GM19035 (cell line): ENCODE measurements at regions not wholly inside any gene's neighbourhood (a gene's known extent, or its start where the extent isn't known, plus 50 kb on each side); places are given as distances from the start of the nearest gene placed in this dataset.
"Not testable (repeated sequence)": the region's sequence is repeated elsewhere in the genome, so short reads cannot be mapped to it uniquely, and the experiment has no call there.

Experiments used
- ATAC-seq: cut with Tn5 transposase; IDR thresholded peaks from one replicate; pipeline ENCODE4 v1.9.1; 2021; ENCODE audit not compliant: unreplicated experiment

DNA sequence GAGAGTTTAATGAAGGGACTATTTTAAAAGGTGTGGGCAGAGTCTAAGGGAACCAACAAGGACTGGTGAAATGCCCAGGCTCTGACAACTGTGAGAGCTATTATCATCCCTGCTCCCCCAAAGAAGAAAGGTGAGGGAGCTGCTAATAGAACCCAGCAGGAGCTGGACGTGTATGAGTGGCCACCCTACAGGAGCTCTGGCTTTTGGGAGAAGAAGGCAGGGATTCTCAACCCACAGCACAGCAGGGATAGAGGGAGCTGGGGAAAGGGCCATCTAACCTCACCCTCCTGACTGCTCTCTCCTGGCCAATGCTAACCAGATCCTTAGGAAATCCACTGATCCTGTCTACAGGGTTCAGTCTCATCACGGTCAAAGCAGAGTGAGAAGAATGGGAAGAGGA is 57.1 kb downstream of the GRIN2B start:
- no peak for ATAC-seq

DNA sequence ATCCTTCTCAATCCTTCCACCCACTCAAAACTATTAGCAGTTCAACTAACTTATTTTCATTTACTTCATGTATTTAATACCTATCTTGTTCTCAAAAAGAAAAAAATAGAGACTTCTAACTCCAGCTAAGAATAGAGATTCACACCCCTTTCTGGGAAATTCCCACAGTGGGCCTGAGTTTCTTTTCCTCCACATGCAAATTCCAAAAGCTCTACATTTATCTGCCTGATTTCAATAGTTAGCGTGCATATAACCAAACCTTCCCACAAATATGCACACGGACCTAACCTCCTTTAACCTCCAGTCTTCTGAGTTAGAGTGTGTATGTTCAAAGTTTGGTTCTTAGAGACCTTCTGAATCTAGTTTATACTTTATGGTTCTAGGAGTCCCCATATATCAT is 62.5 kb downstream of the GRIN2B start:
- ATAC-seq: no peak

DNA sequence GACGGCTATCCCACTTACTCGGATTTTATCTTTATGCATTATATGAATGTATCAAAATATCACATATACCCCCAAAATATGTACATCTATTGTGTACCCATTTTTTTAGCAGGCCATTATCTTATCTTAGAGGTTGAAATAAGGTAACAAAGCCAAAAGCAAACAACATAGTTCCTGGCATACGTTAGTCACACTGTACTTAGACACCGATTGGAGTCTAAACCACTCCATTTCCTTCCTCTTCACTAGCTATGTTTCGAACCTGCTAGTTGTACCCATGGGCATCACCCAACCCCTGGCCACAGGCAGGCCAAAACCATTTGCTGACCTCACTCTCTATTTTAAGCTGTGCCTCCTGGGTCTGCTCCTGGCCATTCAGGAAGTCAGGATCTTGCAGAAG is 66.3 kb downstream of the GRIN2B start:
- ATAC-seq: no peak

- no peak for ATAC-seq
These were observed 68.0 kb downstream of the GRIN2B start for GRCh38 chr12:13913371-13913770.

GRCh38 chr12:13911756-13912554 is 69.4 kb downstream of the GRIN2B start:
- ATAC-seq: no peak

- ATAC-seq: no peak
These were observed 75.6 kb downstream of the GRIN2B start for GRCh38 chr12:13905794-13906193.

DNA sequence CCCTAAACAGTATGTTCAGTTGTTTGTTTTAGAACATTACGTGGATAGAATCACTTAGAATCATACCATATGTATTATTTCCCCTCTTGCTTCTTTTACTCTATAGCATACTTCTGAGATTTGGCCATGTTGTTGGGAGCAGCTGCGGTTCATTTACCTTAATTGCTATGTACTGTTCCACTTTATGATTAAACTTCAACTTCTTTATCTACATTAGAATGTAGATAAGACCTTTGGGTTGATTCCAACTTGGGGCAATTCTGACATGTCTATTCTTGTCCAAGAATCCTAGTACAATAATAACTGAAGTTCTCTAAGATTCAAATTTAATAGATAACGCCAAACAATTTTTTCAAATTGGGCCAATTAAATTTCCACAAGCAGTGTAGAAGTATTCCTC is 80.7 kb downstream of the GRIN2B start:
- no peak for ATAC-seq

DNA sequence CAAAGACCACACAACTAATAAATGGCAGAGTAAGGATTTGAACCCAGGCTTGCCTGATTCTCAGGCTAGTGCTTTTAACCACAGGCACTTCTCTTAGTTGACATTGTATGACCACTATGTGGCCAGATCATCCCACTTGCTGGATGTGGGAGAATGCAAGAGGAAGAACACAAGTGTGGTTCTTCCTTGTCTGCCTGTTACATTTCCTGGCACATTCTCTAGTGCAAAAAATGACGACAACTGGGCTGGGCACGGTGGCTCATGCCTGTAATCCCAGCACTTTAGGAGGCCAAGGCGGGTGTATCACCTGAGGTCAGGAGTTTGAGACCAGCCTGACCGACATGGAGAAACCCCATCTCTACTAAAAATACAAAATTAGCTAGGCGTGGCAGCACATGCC is 83.0 kb downstream of the GRIN2B start:
- not testable (repeated sequence) for ATAC-seq

- ATAC-seq: no peak
These were observed 83.6 kb downstream of the GRIN2B start for GRCh38 chr12:13897811-13898210.

- ATAC-seq: no peak
These were observed 85.3 kb downstream of the GRIN2B start for GRCh38 chr12:13896063-13896626.

DNA sequence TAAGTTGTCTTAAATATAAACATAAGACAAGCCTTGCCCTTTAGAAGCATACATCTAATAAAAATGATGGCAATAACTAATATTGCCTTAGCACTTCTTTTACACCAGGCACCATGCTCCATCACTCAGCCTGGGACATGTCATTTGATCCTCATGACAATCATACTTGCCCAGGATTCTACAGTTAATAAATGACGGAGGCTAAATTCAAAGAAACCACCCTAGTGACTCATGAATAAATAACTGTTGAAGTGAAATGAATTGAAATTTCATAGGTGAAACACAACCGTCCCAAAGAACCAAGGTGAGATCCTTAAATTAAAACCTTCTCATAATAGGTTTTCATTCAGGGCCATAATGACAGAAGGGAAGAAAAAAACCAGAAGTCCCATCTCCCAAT is 89.5 kb downstream of the GRIN2B start:
- ATAC-seq: no peak

DNA sequence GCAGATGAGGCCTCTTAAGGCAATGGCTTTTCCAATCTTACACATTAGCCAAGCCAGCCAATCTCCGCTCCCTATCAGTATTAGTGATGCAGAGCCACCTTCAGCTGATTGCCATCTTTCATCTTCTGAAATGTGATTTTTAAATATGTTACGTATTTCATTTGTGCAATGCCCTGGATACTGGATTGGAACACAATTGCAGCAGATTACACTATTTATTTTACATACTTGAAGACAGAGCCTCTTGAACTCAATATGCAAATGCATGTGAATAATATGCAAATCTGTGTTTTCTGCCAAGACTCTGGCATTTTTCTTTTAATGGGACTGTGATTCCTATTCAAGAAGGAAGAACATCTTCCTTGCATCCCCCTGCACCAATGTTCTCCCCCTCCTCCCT is 90.5 kb downstream of the GRIN2B start:
- ATAC-seq: no peak

- no peak for ATAC-seq
These were observed 93.5 kb downstream of the GRIN2B start for GRCh38 chr12:13887779-13888388.

DNA sequence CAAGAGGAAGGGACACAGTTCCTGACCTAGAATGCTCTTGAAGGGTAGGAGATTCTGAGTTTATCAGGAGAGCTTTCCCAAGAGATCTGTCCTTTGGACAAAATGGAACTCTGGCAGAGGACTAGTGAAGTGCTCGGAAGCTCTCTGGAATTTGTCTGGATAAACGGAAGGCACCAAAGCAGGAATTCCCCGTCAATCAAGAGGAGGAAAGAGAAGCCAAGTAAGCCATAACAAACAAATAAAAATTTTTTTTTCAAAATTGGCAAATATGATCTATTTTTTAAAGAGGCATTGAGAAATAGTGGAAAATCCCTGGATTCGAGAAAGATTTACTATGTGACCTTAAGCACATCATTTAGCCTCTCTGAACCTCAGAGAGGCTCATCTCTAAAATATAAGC is 99.2 kb downstream of the GRIN2B start:
- no peak for ATAC-seq

DNA sequence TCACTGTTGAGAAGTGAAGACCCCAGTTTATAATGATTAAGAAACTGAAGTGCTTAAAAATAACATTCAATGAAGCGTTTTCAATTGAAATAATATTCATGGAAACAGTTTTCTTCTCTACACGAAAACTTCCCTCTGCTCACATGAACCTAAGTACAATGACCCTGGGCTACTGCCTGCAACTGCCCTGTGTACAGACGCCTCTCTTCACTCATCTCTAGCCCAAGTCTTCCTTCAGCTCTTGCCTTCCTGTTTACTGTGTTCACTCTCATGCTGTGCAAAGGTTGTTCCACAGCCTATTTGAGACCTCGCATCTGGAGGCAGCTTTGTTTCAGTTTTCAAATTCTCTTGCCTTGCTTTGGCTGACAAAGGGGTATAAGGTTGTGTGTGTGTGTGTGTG is 100.8 kb downstream of the GRIN2B start:
- ATAC-seq: no peak

- no peak for ATAC-seq
These were observed 105.7 kb downstream of the GRIN2B start for GRCh38 chr12:13875744-13876143.

GRCh38 chr12:13870255-13870654 is 111.1 kb downstream of the GRIN2B start:
- ATAC-seq: no peak

DNA sequence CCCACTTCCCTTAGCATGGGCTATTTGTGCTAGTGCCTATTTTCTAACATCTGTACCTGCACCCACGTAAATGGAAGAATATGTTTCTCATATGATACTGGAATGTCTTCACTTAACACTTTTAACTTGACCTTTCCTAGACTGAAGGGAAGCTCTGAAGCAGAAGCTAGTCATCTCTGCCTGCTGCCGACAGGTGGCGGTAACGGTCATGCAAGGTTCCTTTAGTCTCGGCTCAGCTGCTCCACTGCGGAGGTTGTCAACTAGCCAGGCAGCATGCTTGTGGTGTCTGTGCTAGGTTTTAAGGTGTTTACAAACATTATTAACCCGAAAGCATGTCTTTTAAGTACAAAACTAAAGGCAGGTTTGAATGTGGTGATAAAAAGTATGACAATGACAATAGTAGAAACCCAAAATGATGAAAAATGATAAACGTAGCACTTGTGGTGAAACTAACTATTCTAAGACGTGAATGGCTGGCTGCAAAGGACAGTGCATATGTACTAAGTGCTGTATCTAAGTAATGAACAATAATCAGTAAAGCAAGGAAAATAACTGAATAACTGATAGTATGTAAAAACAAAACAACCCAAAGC is 117.2 kb downstream of the GRIN2B start:
- ATAC-seq: peak; percentile 87

DNA sequence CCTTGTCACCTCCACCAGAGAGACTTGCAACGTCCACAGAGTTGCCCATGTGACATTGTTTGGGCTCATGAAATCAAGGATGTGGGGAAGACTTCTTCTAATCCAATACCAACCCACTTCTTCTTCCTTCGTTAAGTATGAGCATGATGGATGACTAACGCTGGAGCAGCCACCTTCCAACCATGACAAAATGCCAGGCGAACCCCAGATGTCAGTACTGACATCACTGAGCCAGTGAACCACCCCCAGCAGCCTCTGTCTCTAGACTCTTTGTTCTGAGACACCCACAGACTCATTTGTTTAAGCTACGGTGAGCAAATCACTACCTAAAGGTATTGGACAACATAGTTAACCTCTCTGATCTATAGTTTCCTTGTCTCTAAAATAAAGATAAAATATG is 123.7 kb downstream of the GRIN2B start:
- ATAC-seq: no peak

DNA sequence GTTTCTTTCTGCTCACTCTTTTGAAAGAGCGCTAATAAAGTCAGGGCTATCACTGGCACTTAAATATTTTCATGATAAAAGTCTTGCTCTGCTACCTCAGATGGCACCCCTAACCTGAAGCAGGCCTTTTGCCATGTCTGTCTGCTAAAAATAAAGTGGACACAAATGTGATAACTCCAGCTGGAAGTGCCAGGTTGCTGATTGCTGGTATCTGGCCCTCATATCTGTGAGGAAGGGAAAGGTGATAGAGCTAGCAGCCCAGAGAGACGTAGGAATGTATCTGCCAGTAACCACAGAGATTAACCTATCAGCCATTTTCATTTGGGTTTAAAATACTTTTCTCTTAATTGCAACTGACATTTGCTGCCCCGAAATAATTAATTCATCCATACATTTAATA is 127.9 kb downstream of the GRIN2B start:
- no peak for ATAC-seq

- no peak for ATAC-seq
These were observed 129.6 kb downstream of the GRIN2B start for GRCh38 chr12:13851828-13852227.

DNA sequence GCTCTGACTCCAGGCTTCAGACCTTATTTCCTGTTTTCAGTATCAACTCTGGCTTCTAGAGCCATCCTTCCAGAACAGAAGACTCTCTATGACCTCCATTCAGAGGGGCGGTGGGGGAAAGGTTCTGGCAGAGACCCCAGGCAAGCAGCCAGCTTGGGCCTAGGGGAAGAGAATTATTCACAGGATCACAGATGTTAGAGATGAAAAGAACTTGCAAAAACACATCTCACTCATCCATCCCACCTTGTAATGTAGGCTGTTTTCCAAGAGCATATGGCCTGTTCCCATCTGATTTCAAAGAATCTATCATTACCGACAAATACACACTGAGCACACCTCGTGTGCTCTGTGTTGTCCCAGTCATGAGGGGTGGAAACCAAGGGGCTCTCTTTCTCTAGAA is 131.9 kb downstream of the GRIN2B start:
- no peak for ATAC-seq
